ENCODE measurements at regions not wholly inside any gene's neighbourhood (a gene's known extent, or its start where the extent isn't known, plus 50 kb on each side); places are given as distances from the start of the nearest gene placed in this dataset.
A peak's percentile ranks its signal among the peaks of the same experiment; 100 is the strongest.

DNA sequence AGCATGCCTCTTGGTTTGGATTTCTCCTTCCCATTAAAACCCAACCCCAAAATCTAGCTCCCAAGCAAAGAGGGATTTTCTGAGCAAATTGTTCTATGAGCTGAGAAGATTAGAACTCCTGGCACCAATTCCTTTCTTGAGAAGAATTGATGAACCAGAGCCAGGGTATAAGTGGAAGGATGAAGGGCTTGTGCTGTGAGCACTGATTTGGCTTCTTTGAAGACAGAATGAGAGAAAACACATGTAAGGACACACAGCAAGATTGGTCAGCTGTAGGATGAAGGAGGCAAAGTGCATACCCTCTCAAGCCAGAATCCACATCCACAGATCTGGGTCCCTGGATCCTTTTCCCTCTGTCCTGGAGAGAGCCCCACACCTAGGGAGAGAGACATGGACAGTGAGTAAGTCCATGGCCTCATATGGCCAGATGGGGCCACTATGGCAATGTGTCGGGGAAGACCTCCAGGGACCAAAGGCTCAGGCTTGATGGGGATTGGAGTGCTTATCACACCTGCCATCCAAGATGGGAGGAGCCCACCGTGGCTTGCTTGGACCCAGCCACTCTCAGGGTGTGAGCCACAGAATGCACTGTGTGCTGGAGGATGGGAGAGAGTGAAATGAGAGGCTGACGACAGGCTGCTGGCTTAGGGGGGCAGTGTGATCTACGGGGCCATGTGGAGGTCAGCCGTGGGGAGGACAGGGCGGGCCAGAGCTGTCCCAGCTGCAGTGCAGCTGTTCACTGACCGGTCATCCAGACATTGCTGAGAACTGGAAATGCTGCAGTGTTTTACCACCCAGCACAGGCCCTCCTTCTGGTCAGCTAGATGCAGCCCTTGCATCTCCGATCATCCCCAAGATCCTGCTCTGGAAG lies 339.8 kb downstream of the CYP26B1 start:
- WGBS, 2 donors = 68 to 75% methylated on average over 7 to 8 of the region's 8 CpGs
- TF ChIP-seq POLR2AphosphoS5 (IDR thresholded peaks at IDR 0.05) = peak; percentile 88 to 89
- TF ChIP-seq, protein P1, sequence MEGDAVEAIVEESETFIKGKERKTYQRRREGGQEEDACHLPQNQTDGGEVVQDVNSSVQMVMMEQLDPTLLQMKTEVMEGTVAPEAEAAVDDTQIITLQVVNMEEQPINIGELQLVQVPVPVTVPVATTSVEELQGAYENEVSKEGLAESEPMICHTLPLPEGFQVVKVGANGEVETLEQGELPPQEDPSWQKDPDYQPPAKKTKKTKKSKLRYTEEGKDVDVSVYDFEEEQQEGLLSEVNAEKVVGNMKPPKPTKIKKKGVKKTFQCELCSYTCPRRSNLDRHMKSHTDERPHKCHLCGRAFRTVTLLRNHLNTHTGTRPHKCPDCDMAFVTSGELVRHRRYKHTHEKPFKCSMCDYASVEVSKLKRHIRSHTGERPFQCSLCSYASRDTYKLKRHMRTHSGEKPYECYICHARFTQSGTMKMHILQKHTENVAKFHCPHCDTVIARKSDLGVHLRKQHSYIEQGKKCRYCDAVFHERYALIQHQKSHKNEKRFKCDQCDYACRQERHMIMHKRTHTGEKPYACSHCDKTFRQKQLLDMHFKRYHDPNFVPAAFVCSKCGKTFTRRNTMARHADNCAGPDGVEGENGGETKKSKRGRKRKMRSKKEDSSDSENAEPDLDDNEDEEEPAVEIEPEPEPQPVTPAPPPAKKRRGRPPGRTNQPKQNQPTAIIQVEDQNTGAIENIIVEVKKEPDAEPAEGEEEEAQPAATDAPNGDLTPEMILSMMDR (IDR thresholded peaks at IDR 0.05) = no peak
- TF ChIP-seq POLR2A (IDR thresholded peaks at IDR 0.05) = no peak
- TF ChIP-seq EP300 (IDR thresholded peaks at IDR 0.05) = peak in 1 of 4 donors; percentile 35
- H3K27ac ChIP-seq = no peak overlapping the region
- H3K4me3 ChIP-seq = no peak overlapping the region
- H3K36me3 ChIP-seq = no peaks in the 10 kb centered on the region
- H3K9me3 ChIP-seq = no peaks in the 10 kb centered on the region
- peaks cover 0 to 6% (median 0%) of the 10 kb centered on the region in 4 donors for H3K4me1 ChIP-seq
- peak; percentile 30 to 85 for DNase-seq
- no peaks in the 10 kb centered on the region for H3K27me3 ChIP-seq
- peak; percentile 74 to 79 for ATAC-seq (ENCODE audit: low FRiP score in 2 of 2)

DNA sequence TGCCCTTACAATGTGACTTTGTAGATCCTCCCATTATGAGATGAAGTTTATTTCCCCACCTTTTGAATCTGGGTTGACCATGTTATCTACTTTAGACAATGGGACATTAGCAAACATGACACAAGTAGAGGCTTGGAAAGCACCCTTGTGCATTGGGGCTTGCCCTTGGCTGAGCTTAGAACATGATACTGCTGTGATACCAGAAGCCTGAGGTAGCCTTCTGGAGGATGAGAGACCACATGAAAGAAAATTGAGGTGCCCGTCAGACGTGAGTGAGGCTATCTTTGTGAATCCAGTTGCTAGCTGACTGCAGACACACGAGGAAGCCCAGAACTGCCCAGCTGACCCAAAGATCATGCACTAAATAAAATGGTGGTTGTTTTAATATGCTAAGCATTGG lies 341.2 kb downstream of the CYP26B1 start:
- ATAC-seq (ENCODE audit: low FRiP score in 2 of 2) (no peak), DNase-seq (no peak)
- Histone ChIP-seq H3K4me3 (no peak overlapping the region), H3K27me3 (no peaks in the 10 kb centered on the region), H3K4me1 (peaks cover 0 to 6% (median 0%) of the 10 kb centered on the region in 4 donors), H3K27ac (no peak overlapping the region), H3K36me3 (no peaks in the 10 kb centered on the region), H3K9me3 (no peaks in the 10 kb centered on the region)
- 81 to 95% methylated on average over 3 of the region's 3 CpGs for WGBS, 2 donors
- no peak for TF ChIP-seq POLR2A (IDR thresholded peaks at IDR 0.05)
- TF ChIP-seq, protein P1 (IDR thresholded peaks at IDR 0.05) = no peak
- no peak for TF ChIP-seq EP300 (IDR thresholded peaks at IDR 0.05)
- no peak for TF ChIP-seq POLR2AphosphoS5 (IDR thresholded peaks at IDR 0.05)

DNA sequence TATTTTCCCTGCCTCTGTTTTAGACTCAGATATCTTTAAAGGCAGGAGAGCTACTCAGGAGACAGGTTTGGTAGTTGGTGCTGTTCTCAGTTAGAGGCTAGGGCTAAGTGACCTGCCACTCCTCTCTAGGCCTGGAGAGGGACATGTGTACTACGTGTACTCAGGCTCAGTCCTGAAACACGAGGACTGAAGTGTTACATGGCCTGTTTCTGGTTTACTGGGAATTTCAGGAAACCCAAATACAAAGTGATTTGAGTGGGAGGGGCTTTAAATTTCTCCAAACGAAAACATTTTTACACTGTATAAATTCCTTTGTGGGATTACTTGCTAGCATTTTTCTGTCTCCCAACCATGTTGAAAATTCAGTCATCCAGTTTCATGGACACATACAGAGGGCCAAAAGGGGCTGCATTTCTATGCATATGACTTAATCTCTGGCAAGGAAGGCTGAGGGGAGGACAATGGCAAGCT lies 343.3 kb downstream of the CYP26B1 start:
- Histone ChIP-seq H3K4me3 (no peak overlapping the region), H3K4me1 (peaks cover 0 to 6% (median 0%) of the 10 kb centered on the region in 4 donors), H3K9me3 (no peaks in the 10 kb centered on the region), H3K27ac (no peak overlapping the region), H3K27me3 (no peaks in the 10 kb centered on the region), H3K36me3 (no peaks in the 10 kb centered on the region)
- no peak for TF ChIP-seq POLR2A (IDR thresholded peaks at IDR 0.05)
- 42 to 44% methylated on average over 3 of the region's 3 CpGs for WGBS, 2 donors
- no peak for DNase-seq
- no peak for ATAC-seq (ENCODE audit: low FRiP score in 2 of 2)

DNA sequence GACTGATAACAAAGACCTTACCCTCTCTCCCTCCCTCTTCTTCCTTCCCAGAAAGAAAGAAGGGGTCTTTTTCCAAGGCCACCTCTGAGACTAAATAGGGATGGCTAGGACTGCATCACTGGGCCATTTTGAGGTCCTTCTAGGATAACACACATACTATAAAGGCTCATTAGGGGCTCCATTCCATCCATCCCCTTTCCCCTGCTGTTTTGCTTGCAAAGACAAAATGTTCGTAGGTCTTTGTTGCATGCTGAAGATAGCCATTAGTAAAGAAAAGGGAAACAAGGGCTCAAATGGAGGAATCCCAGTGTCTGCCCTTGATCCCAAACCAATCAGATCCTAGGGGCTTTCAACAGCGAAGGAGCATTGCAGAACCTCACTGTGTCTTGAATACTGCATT lies 344.3 kb downstream of the CYP26B1 start:
- H3K27ac ChIP-seq = no peak overlapping the region
- no peak for DNase-seq
- WGBS, 2 donors = 47 to 83% methylated on average over 2 of the region's 2 CpGs
- H3K9me3 ChIP-seq = no peaks in the 10 kb centered on the region
- no peak for ATAC-seq (ENCODE audit: low FRiP score in 2 of 2)
- H3K27me3 ChIP-seq = no peaks in the 10 kb centered on the region
- TF ChIP-seq POLR2AphosphoS5 (IDR thresholded peaks at IDR 0.05) (no peak), POLR2A (IDR thresholded peaks at IDR 0.05) (no peak), EP300 (IDR thresholded peaks at IDR 0.05) (no peak)
- TF ChIP-seq, protein P1 (IDR thresholded peaks at IDR 0.05) = no peak
- H3K4me1 ChIP-seq = peaks cover 0 to 4% (median 0%) of the 10 kb centered on the region in 4 donors
- no peak overlapping the region for H3K4me3 ChIP-seq
- H3K36me3 ChIP-seq = no peaks in the 10 kb centered on the region

DNA sequence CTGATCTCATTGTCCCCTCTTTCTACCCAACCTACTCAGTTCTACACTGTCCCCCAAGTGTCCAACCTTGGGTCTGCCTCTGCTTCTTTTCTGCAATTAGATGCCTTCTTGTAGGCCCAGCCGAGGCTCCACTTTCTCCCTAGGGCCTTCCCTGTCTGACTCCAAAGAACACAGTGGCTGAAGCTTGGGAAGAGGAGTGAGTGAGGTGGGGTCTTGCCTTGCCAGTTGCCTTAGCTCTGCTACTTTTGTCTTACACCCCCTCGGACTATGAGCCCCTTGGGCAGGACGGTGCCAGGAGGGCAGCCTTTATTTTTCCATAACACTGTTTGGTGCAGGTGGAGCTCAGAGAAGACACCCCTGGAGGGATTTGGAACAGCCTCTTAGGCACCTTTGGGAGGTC lies 345.1 kb downstream of the CYP26B1 start:
- no peak for ATAC-seq (ENCODE audit: low FRiP score in 2 of 2)
- WGBS, 2 donors = 85 to 96% methylated on average over 3 of the region's 3 CpGs
- Histone ChIP-seq H3K27me3 (no peaks in the 10 kb centered on the region), H3K4me1 (no peaks in the 10 kb centered on the region), H3K27ac (no peak overlapping the region), H3K36me3 (no peaks in the 10 kb centered on the region), H3K4me3 (no peak overlapping the region), H3K9me3 (no peaks in the 10 kb centered on the region)
- no peak for DNase-seq
- TF ChIP-seq POLR2AphosphoS5 (IDR thresholded peaks at IDR 0.05) (no peak), POLR2A (IDR thresholded peaks at IDR 0.05) (no peak), EP300 (IDR thresholded peaks at IDR 0.05) (no peak)
- TF ChIP-seq, protein P1 (IDR thresholded peaks at IDR 0.05) = no peak
